HepG2 (cell line): ENCODE measurements at regions not wholly inside any gene's neighbourhood (a gene's known extent, or its start where the extent isn't known, plus 50 kb on each side); places are given as distances from the start of the nearest gene placed in this dataset.

Source experiments
- ARNT2 ChIP-seq: sonication (generic); formaldehyde crosslinking; IDR thresholded peaks from 2 replicates; pipeline ENCODE4 v1.8.0; 2022; ENCODE audit warnings: mild to moderate bottlenecking, low read depth, missing genetic modification reagents, moderate library complexity
- CTCF ChIP-seq: sonication (generic); formaldehyde crosslinking; IDR thresholded peaks from 2 replicates; pipeline ENCODE4 v1.5.0; 2020; ENCODE audit warnings: mild to moderate bottlenecking, missing genetic modification reagents, moderate library complexity
- EP300 ChIP-seq, 3 experiments: sonication (generic) in 1 of 3; formaldehyde crosslinking in 1 of 3; IDR thresholded peaks; 2 replicates each; pipeline versions ENCODE4 v1.5.1 to v1.6.1; 2011 to 2020; ENCODE audit warnings: low read depth in 2 of 3, low read length in 2 of 3, borderline replicate concordance in 1 of 3, improper control_type of control experiment in 1 of 3, mild to moderate bottlenecking in 1 of 3, missing genetic modification reagents in 1 of 3, moderate library complexity in 1 of 3
- FIP1L1 ChIP-seq: fragments of 200-400 bp; formaldehyde crosslinking; IDR thresholded peaks from 2 replicates; pipeline ENCODE4 v1.6.1; 2018; ENCODE audit warnings: low read depth, mild to moderate bottlenecking, low read length, moderate library complexity, borderline replicate concordance; ENCODE audit not compliant: insufficient read depth
- NR2F2 ChIP-seq: IDR thresholded peaks from 2 replicates; pipeline ENCODE4 v1.6.1; 2012; ENCODE audit warnings: low read depth, inconsistent platforms, borderline replicate concordance
- RNF219 ChIP-seq: sonication (generic); formaldehyde crosslinking; IDR thresholded peaks from 2 replicates; pipeline ENCODE4 v1.5.0; 2020; ENCODE audit warnings: mild to moderate bottlenecking, missing genetic modification reagents
- TMF1 ChIP-seq: sonication (generic); formaldehyde crosslinking; IDR thresholded peaks from 2 replicates; pipeline ENCODE4 v1.8.1; 2022; ENCODE audit warnings: low read depth, missing genetic modification reagents
- ZBTB7B ChIP-seq: sonication (generic); formaldehyde crosslinking; IDR thresholded peaks from 2 replicates; pipeline ENCODE4 v1.4.0; 2020; ENCODE audit warnings: missing genetic modification reagents
- ZFP1 ChIP-seq: IDR thresholded peaks from 2 replicates; pipeline ENCODE4 v1.6.1; 2016
- ZKSCAN1 ChIP-seq: fragments of 150-350 bp; IDR thresholded peaks from 2 replicates; pipeline ENCODE4 v1.6.1; 2014; ENCODE audit warnings: low read length

- TF ChIP-seq FIP1L1 (no peak), ZBTB7B (CRISPR knock-in tag) (no peak), EP300 (IDR thresholded peaks at IDR 0.05; ENCODE audit: low read depth in 2 of 2, low read length in 2 of 2) (no peak), EP300 (CRISPR knock-in tag; IDR thresholded peaks at IDR 0.05; ENCODE audit: borderline replicate concordance) (no peak), ZKSCAN1 (no peak), ARNT2 (CRISPR knock-in tag) (no peak), RNF219 (no peak), TMF1 (no peak), ZFP1 (CRISPR knock-in tag) (no peak), NR2F2 (no peak), CTCF (CRISPR knock-in tag) (no peak)
Measured at GRCh38 chr4:1570291-1571164, 113.6 kb downstream of the FAM53A start.
